22Rv1 (cell line): ENCODE measurements at regions not wholly inside any gene's neighbourhood (a gene's known extent, or its start where the extent isn't known, plus 50 kb on each side); places are given as distances from the start of the nearest gene placed in this dataset.

ENCODE experiments used
- H3K27ac ChIP-seq: fragments of 450-650 bp; 2 replicates; pipeline ENCODE4 v1.5.1; 2017
- CTCF ChIP-seq: fragments of 450-650 bp; IDR thresholded peaks from 2 replicates; pipeline ENCODE4 v1.5.1; 2017; ENCODE audit warnings: mild to moderate bottlenecking
- ZFX ChIP-seq: fragments of 450-650 bp; IDR thresholded peaks from 2 replicates; pipeline ENCODE4 v1.6.1; 2017; ENCODE audit warnings: antibody characterized with exemption, borderline replicate concordance

- TF ChIP-seq ZFX (no peak), CTCF (no peak)
- no peak overlapping the region for H3K27ac ChIP-seq
These were observed 127.3 kb upstream of the KLF3 start for GRCh38 chr4:38536716-38537115.

GRCh38 chr4:38537666-38538065, 126.3 kb upstream of the KLF3 start:
- no peak overlapping the region for H3K27ac ChIP-seq
- TF ChIP-seq CTCF (no peak), ZFX (no peak)

GRCh38 chr4:38538517-38538916, 125.5 kb upstream of the KLF3 start:
- TF ChIP-seq ZFX = no peak
- TF ChIP-seq CTCF = no peak
- H3K27ac ChIP-seq = no peak overlapping the region

- no peak overlapping the region for H3K27ac ChIP-seq
- TF ChIP-seq CTCF = no peak
- no peak for TF ChIP-seq ZFX
These were observed 124.5 kb upstream of the KLF3 start for GRCh38 chr4:38539501-38539900.

GRCh38 chr4:38547052-38547451, 116.9 kb upstream of the KLF3 start:
- no peak for TF ChIP-seq ZFX
- TF ChIP-seq CTCF = no peak
- no peak overlapping the region for H3K27ac ChIP-seq

- TF ChIP-seq ZFX (no peak), CTCF (no peak)
- H3K27ac ChIP-seq = no peak overlapping the region
These were observed 115.7 kb upstream of the KLF3 start for GRCh38 chr4:38548256-38548655.

GRCh38 chr4:38559374-38559773, 104.6 kb upstream of the KLF3 start:
- TF ChIP-seq ZFX (no peak), CTCF (no peak)
- H3K27ac ChIP-seq = no peak overlapping the region
